K562 (cell line): ENCODE measurements at regions not wholly inside any gene's neighbourhood (a gene's known extent, or its start where the extent isn't known, plus 50 kb on each side); places are given as distances from the start of the nearest gene placed in this dataset.

Experiments
- ATAC-seq: fragments of 200-7000 bp; cut with Tn5 transposase; 3 replicates; pipeline ENCODE4 v1.9.1; 2020; ENCODE audit warnings: moderate library complexity
- BruUV-seq: library from RNA; stranded (reverse); fragments of 400-500 nt; replicated peaks from 2 replicates; lab custom pipeline; 2021; lab: Mats Ljungman, UMichigan
- CTCF ChIA-PET: fragments of 300-600 bp; formaldehyde crosslinking; extraction: SDS; loops from one replicate; lab custom pipeline; 2021; ENCODE audit warnings: low intra/inter-chr PET ratio; lab: Yijun Ruan, JAX
- POLR2A ChIA-PET: fragments of 300-600, 350-650 bp; sonication (Branson Sonifier 250); formaldehyde crosslinking; extraction: SDS; loops from one replicate; lab custom pipeline; 2021; ENCODE audit warnings: antibody characterized with exemption, inconsistent platforms; lab: Yijun Ruan, JAX
- DNase-seq, 4 experiments: peaks; one replicate each; pipeline versions ENCODE4 v3.0.0 to v3.0.0-alpha.2; 2011 to 2018; ENCODE audit warnings: low spot score in 3 of 4, mixed read lengths in 3 of 4; ENCODE audit errors: extremely low read depth in 1 of 4
- FAIRE-seq: peaks from 2 replicates; lab custom pipeline; 2011; peaks lifted over from hg19 to GRCh38; lab: Jason Lieb, UNC
- H2AFZ ChIP-seq: 2 replicates; pipeline ENCODE4 v1.6.0; 2011; ENCODE audit warnings: low read depth, low read length, control low read depth, inconsistent platforms
- H3K27ac ChIP-seq: fragments of 200-600 bp; 3 replicates; pipeline ENCODE4 v1.8.0; 2011; ENCODE audit warnings: low read depth, mild to moderate bottlenecking, control low read depth, inconsistent platforms, low read length, moderate library complexity, mixed read lengths; ENCODE audit errors: extremely low read depth
- H3K27me3 ChIP-seq, 2 experiments: fragments of 300-600 bp in 1 of 2; 2 replicates in 1 of 2; 3 replicates in 1 of 2; pipeline versions ENCODE4 v1.6.0 to v1.8.0; 2011; ENCODE audit warnings: inconsistent platforms in 2 of 2, low read length in 2 of 2, mild to moderate bottlenecking in 1 of 2, mixed read lengths in 1 of 2, moderate library complexity in 1 of 2; ENCODE audit not compliant: control insufficient read depth in 2 of 2, insufficient read depth in 2 of 2
- H3K36me3 ChIP-seq: fragments of 300-600 bp; 3 replicates; pipeline ENCODE4 v1.8.0; 2011; ENCODE audit warnings: mild to moderate bottlenecking, low read length, inconsistent platforms; ENCODE audit not compliant: control insufficient read depth, insufficient read depth
- H3K4me1 ChIP-seq, 2 experiments: fragments of 200-600 bp in 1 of 2; replicated peaks in 1 of 2; 2 replicates in 1 of 2; 3 replicates in 1 of 2; pipeline versions ENCODE4 v1.5.1 to v1.8.0; 2011; ENCODE audit warnings: inconsistent platforms in 2 of 2, low read length in 2 of 2, mild to moderate bottlenecking in 1 of 2, mixed read lengths in 1 of 2, moderate library complexity in 1 of 2; ENCODE audit not compliant: control insufficient read depth in 2 of 2, insufficient read depth in 2 of 2
- H3K4me2 ChIP-seq: 2 replicates; pipeline ENCODE4 v1.6.1; 2011; ENCODE audit warnings: low read length, control low read depth, inconsistent platforms, mixed read lengths; ENCODE audit not compliant: insufficient read depth
- H3K4me3 ChIP-seq: fragments of 200-600 bp; sonication (generic), shearing (Covaris generic); 2 replicates; pipeline ENCODE4 v1.5.1; 2016; ENCODE audit warnings: control low read depth, inconsistent platforms
- H3K79me2 ChIP-seq: fragments of 200-600 bp; 3 replicates; pipeline ENCODE4 v1.8.0; 2011; ENCODE audit warnings: low read length, inconsistent platforms; ENCODE audit not compliant: control insufficient read depth, insufficient read depth
- H3K9ac ChIP-seq, 2 experiments: 2 replicates each; pipeline versions ENCODE4 v1.6.0 to v1.6.1; 2011; ENCODE audit warnings: low read depth in 2 of 2, low read length in 2 of 2, control low read depth in 1 of 2, inconsistent platforms in 1 of 2, mild to moderate bottlenecking in 1 of 2, mixed read lengths in 1 of 2; ENCODE audit not compliant: insufficient read depth in 1 of 2
- H3K9me1 ChIP-seq: one replicate; pipeline ENCODE4 v1.6.0; 2011; ENCODE audit warnings: inconsistent platforms, mild to moderate bottlenecking, low read length, moderate library complexity; ENCODE audit not compliant: control insufficient read depth, insufficient read depth
- H3K9me3 ChIP-seq: replicated peaks from 2 replicates; pipeline ENCODE4 v1.5.1; 2011; ENCODE audit warnings: low read depth, low read length, inconsistent platforms; ENCODE audit not compliant: control insufficient read depth, insufficient read depth
- H4K20me1 ChIP-seq: replicated peaks from 2 replicates; pipeline ENCODE4 v1.6.1; 2011; ENCODE audit warnings: low read length, inconsistent platforms, mixed read lengths; ENCODE audit not compliant: control insufficient read depth, insufficient read depth
- HDGF ChIP-seq: fragments of 450-650 bp; IDR thresholded peaks from 2 replicates; pipeline ENCODE4 v1.6.1; 2016
- LCOR ChIP-seq: sonication (generic); formaldehyde crosslinking; IDR thresholded peaks from 2 replicates; pipeline ENCODE4 v1.8.0; 2022; ENCODE audit warnings: mild to moderate bottlenecking, missing genetic modification reagents
- MBD1 ChIP-seq: fragments of 250-450 bp; sonication (Bioruptor Pico); IDR thresholded peaks from 2 replicates; pipeline ENCODE4 v1.8.0; 2022; ENCODE audit warnings: inconsistent platforms
- NFIC ChIP-seq: fragments of 450-650 bp; IDR thresholded peaks from 2 replicates; pipeline ENCODE4 v1.6.1; 2017; ENCODE audit warnings: mild to moderate bottlenecking, inconsistent platforms
- NRF1 ChIP-seq, 2 experiments: fragments of 450-650 bp; IDR thresholded peaks in 1 of 2; conservative IDR thresholded peaks in 1 of 2; 2 replicates each; pipeline ENCODE4 v1.6.1; 2014; ENCODE audit warnings: mild to moderate bottlenecking in 2 of 2
- POLR2H ChIP-seq: IDR thresholded peaks from 2 replicates; pipeline ENCODE4 v1.6.1; 2016; ENCODE audit warnings: missing genetic modification characterization, low read depth, mild to moderate bottlenecking, control low read depth, missing compliant biosample characterization, moderate library complexity
- SNIP1 ChIP-seq: fragments of 450-650 bp; IDR thresholded peaks from 2 replicates; pipeline ENCODE4 v1.7.1; 2017; ENCODE audit warnings: low read depth, mild to moderate bottlenecking
- SUPT5H ChIP-seq: fragments of 450-650 bp; IDR thresholded peaks from 2 replicates; pipeline ENCODE4 v1.6.1; 2016
- ZBTB34 ChIP-seq: fragments of 250-450 bp; sonication (Bioruptor Pico); IDR thresholded peaks from 2 replicates; pipeline ENCODE4 v1.8.0; 2021; ENCODE audit warnings: mild to moderate bottlenecking, moderate library complexity
- ZHX1 ChIP-seq: fragments of 150-350 bp; conservative IDR thresholded peaks from 2 replicates; pipeline ENCODE4 v1.6.1; 2014; ENCODE audit warnings: low read length
- ZNF143 ChIP-seq: sonication (generic); formaldehyde crosslinking; IDR thresholded peaks from 2 replicates; pipeline ENCODE4 v1.9.0; 2022; ENCODE audit warnings: mild to moderate bottlenecking, missing genetic modification reagents
- ZNF165 ChIP-seq: fragments of 250-450 bp; sonication (Bioruptor Pico); IDR thresholded peaks from 2 replicates; pipeline ENCODE4 v1.4.0; 2020; ENCODE audit warnings: borderline replicate concordance
- ZNF41 ChIP-seq: fragments of 250-450 bp; sonication (Bioruptor Pico); conservative IDR thresholded peaks from 2 replicates; pipeline ENCODE4 v1.4.0; 2020; ENCODE audit warnings: mild to moderate bottlenecking
- ZNF75A ChIP-seq: fragments of 450-650 bp; formaldehyde crosslinking; IDR thresholded peaks from 2 replicates; pipeline ENCODE4 v1.4.0; 2020; ENCODE audit warnings: mild to moderate bottlenecking
- WGBS: fragments of 100-300 bp; shearing (Covaris generic); methylation state at CpG from one replicate; pipeline ENCODE4 v1.1.6; 2016; ENCODE audit warnings: low coverage, mixed read lengths; ENCODE audit not compliant: insufficient coverage; ENCODE audit errors: missing lambda C conversion rate; 5-methylcytosine and 5-hydroxymethylcytosine counted together
- in situ Hi-C: fragments of 300-500 bp; cut with MboI; formaldehyde crosslinking; loops from 4 replicates; pipeline ENCODE4 v1.15.0; 2018; ENCODE audit warnings: inconsistent platforms, mixed read lengths
- intact Hi-C: fragments of 100-400 bp; cut with micrococcal nuclease; formaldehyde crosslinking; loops from 2 replicates; pipeline ENCODE4 v1.14.2; 2022

GRCh38 chr13:62920159-62920558 is 1504.5 kb upstream of the PCDH20 start:
- H3K27ac ChIP-seq, result no peak overlapping the region
- no peak for DNase-seq
- H3K9me3 ChIP-seq, result no peaks in the 10 kb centered on the region
- in situ Hi-C loops (no loop called here), intact Hi-C loops (no loop called here)
- 0% methylated on average over 2 of the region's 2 CpGs for WGBS
- H3K4me2 ChIP-seq, result no peak overlapping the region
- no peak overlapping the region for H3K4me3 ChIP-seq
- H3K36me3 ChIP-seq, result no peaks in the 10 kb centered on the region
- no peaks in the 10 kb centered on the region for H3K9me1 ChIP-seq
- ChIA-PET CTCF (no interaction called here), POLR2A (interaction anchor here (0.6 kb wide), 2 partner anchors 12 to 34 kb away, joined by 3 read pairs; no protein-coding TSS in a partner anchor)
- no peak overlapping the region for H3K9ac ChIP-seq
- H3K27me3 ChIP-seq, result no peaks in the 10 kb centered on the region
- TF ChIP-seq MBD1 (CRISPR knock-in tag) (no peak), ZNF165 (no peak), SUPT5H (no peak), POLR2H (tag) (no peak), ZNF41 (CRISPR knock-in tag) (no peak), ZNF75A (CRISPR knock-in tag) (no peak), ZHX1 (no peak), NRF1 (conservative IDR thresholded peaks at IDR 0.05 in 1 of 2, IDR thresholded peaks at IDR 0.05 in 1 of 2) (no peak), HDGF (no peak), ZBTB34 (CRISPR knock-in tag) (no peak), ZNF143 (CRISPR knock-in tag) (no peak), SNIP1 (no peak), LCOR (no peak), NFIC (no peak)
- no peaks in the 10 kb centered on the region for H4K20me1 ChIP-seq
- no peak for ATAC-seq
- H2AFZ ChIP-seq, result no peak overlapping the region
- FAIRE-seq, result no peak
- no peaks in the 10 kb centered on the region for H3K79me2 ChIP-seq
- no peaks in the 10 kb centered on the region for H3K4me1 ChIP-seq
- no TSS peak for BruUV-seq
